ENCODE measurements at regions not wholly inside any gene's neighbourhood (a gene's known extent, or its start where the extent isn't known, plus 50 kb on each side); places are given as distances from the start of the nearest gene placed in this dataset.

GRCh38 chr9:1474671-1475070 lies 424.5 kb downstream of the DMRT2 start:
- no peak for TF ChIP-seq CTCF (IDR thresholded peaks at IDR 0.05)
- TF ChIP-seq POLR2A (IDR thresholded peaks at IDR 0.05) = no peak
- no peak for TF ChIP-seq POLR2AphosphoS5 (IDR thresholded peaks at IDR 0.05)
- TF ChIP-seq EP300 (IDR thresholded peaks at IDR 0.05; ENCODE audit: low read depth) = no peak

Data from transverse colon (tissue), 4 donors.